ENCODE measurements at regions not wholly inside any gene's neighbourhood (a gene's known extent, or its start where the extent isn't known, plus 50 kb on each side); places are given as distances from the start of the nearest gene placed in this dataset.
"Not testable (repeated sequence)": the region's sequence is repeated elsewhere in the genome, so short reads cannot be mapped to it uniquely, and the experiment has no call there.

DNA sequence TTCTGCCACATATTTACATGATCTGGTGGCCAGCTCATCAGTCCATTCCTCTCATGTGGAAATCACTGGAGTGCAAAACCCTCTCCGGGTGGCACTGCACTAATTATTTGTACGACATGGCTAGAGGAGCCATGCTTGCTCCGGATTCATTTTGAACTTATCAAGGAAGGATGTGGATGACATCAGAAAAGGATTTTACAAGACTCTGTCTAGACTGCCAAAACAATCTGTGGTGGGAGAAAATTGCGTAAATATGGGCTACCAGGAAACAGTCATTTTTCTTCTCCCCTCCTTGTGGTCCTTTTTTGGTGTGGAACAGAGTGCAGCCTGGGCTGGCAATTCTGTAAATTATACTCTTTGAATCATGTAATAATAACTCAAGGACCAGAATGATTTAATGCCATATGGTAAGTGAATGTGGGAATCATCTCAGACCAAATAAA lies 123.4 kb upstream of the IFNE start:
- DNase-seq: no peak

DNA sequence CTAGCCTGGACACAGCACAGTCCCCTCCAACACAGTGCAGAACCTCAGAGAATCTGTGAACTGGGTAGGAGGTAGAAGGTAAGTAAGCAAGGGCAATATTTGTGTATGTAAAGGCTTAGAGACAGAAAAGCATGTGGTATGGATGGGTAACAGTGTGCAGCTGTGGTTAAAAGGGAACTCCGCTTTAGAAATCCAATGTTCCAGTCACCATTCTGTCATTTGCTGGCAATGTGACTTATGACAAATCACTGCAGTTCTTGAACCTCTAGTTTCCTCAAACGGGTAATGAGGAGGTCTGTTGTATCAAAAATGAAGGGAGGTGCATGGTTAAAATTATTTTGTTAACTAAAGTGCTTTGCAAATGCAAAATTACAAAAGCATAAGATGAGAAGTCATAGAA lies 125.5 kb upstream of the IFNE start:
- DNase-seq: no peak

DNA sequence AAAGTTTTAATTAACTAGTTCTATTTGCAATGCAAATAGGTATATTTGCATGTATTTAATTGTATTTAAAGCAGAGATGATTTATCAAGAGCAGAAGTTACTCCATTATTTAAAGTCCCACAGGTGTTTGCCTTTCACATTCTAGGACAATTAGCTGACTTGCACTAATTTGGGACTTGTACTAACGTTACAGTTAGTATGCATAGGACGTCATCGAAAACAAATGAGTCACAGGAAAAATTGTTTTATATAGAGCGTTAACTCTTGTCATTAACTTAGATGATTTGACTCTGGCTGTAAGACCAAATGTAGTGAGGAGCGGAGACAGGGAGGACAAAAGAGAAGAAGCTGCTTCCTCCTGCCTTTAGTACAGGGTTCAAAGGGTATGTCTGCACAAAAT lies 126.1 kb upstream of the IFNE start:
- DNase-seq: no peak

DNA sequence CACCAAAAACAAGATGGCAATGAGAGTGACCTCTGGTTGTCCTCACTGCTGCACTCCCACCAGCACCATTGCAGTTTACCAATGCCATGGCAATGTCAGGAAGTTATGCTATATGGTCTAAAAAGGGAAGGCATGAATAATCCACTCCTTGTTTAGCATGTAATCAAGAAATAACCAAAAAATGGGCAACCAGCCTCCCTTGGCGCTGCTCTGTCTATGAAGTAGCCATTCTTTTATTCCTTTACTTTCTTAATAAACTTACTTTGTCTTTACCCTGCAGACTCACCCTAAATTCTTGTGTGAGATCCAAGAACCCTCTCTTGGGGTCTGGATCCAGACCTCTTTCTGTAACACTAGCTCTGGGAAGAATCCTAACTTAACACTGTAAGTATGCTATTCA lies 127.4 kb upstream of the IFNE start:
- DNase-seq: no peak

DNA sequence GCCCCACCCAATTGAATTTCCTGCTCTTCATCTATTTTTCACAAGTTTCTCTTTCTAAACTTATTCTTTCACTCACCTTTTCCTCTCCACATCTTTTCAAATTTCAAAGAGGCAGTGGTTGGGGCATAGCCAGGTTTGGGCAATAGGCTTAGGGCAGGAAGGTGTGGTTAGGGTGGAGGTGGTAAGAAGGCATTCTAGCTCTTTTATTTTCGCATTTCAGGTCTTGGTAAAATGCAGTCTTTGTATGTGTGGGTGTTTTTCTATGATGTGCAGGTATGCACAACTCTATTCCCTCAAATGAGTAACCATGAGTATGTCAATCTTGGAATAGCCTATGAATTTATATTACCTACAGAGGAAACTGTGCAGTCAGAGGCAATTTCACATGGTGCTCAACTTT lies 129.8 kb upstream of the IFNE start:
- no peak for DNase-seq

DNA sequence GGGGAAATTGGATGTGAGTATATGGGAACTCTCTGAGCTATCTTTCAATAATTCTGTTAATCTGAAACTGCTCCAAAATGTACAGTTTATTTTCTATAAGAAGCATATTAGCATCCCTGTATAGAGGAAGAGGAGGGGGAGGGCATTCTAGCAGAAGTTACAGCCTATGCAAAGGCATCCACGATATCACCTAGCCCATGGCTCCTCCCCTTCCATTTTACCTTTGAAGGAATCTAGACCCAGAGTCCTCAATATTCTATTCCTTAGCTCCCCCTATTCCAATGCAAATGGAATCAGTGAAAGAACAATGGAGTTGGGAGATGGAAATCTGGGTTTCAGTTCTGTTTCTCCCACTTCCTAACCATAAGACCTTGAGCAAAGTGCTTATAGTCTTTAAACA lies 132.9 kb upstream of the IFNE start:
- DNase-seq: no peak

DNA sequence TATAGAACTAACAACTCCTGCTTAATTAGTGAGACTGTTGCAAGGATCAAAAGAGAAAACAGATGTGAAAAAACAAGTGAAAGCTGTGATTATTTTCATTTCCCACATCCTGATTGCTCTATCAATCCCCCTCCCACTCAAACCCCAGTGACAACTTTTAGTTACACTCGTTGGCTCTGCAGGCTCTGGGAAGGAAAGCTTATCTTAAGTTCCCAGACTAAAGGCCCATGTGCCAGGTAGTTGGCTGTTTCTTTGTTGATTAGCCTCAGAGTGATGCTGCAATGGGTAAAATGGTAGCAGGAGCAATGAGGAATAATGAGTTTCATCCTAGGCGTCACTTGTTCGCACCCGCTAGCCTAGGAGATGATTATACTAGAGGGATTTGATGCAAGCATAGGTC lies 133.3 kb upstream of the IFNE start:
- no peak for DNase-seq

DNA sequence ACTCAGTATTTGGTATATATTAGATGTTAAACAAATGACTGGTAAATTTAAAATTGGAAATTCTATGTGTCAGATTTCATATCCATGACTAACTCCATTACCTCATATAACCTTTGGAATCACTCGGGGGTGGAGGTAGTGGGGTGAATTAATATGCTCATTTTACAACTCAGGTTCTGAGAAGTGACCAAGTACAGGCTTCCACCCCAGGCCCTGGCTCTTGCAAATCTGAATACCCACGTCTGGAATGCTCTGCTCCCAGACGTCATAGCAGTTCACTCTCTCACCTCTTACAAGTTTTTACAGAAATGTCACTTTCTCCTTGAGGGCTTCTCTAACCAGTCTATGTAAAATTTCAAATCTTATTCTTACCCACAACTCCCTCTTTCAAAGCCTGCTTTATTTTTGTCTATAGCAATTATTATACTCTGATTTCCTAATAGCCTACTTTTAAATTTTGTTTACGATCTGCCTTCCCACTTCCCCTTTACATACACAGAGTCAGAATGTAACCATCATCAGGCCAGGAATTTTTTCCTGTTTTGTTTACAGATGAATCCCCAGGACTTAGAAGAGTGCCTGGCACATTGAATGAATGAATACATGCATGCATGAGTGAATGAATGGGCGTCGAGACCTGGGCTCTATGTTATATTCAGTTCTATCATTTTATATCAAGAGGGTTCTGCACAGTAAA lies 134.1 kb upstream of the IFNE start:
- no peak for DNase-seq

DNA sequence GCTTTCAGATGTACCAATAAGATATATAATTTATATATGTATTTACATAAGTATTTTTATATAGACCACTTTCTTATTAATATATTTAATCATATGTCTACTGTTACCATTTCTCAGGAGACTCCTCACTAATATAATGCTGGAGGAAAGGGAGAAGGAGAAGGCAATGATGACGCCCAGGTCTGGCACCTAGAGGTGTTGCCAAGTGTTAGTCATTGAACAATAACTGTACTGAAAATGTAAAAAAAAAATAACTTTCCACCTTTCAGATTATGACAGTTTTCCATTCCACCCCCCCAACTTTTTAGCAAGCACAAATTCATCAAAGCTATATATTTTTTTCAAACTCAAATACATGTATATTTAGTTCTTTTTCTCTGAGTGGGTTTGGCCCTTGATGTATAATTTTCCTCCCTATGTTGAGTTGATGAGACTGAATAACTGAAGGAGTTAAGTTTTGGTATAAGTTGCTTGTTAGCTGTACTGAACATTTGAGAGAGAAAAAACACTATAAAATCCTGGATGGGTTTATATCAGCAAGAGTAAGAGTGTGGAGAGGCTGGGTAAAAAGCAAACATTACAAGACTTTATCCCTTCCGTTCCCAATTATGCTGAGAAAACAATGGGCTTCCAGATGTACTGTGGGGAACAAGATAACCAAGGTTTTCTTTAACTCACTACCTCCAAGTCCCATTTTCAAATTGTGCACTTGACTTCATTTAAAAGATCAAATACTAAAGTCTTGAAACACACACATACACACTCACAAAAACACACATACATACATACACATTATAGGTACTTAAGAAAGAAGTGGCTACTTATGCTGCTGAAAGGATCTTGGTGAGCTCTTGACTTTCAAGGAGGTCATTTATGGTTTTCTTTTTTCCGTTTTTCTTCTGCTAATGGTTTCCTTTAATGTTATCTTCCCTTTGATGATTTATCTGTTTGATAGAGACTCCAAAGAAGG lies 142.8 kb upstream of the IFNE start:
- no peak for DNase-seq

DNA sequence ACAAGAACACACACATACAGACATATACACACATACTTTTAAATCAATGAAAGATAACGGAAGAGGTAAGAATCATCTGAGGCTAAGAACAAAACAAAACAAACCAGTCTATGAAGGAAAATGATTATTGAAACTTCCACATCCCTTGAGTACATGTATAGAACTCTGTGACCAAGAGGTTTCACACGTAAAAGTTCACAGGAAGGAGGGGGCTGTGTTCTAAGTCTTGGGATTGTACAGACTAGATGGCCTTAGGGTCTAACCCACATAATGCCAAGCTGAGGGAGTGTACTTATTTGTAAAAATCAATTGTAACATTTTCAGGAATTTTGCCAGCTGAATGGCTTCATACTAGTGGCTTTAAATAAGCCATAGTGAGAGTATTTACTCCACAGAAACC lies 144.4 kb upstream of the IFNE start:
- DNase-seq: no peak

DNA sequence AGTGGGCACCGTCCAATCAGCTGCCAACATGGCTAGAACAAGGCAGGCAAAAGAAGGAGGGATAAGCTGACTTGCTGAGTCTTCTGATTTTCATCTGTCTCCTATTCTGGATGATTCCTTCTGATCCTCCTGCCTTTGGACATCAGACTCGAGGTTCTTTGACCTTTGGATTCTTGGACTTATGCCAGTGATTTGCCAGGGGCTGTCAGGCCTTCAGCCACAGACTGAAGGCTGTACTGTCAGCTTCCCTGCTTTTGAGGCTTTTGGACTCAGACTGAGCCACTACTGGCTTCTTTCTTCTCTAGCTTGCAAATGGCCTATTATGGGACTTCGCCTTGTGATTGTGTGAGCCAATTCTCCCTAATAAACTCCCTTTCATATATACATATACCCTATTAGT lies 146.8 kb upstream of the IFNE start:
- DNase-seq: not testable (repeated sequence)

DNA sequence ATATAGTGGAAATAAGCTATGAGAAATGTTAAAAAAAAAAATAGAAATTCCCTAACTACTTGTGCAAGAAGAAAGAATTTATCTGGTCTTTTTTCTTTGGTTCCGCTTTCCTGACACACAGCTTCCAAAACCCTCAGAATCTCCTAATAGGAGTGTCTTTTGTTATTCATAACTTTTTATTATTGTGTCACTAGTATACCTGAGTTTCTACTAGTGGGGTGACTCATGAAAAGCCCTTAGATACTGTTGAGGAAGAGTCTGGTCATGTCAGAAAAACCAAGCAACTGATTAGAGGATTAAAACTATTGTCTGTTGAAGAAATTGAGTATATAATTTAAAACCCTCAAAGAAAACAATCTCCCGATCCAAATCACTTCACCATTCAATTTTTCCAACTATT lies 152.8 kb upstream of the IFNE start:
- no peak for DNase-seq

DNA sequence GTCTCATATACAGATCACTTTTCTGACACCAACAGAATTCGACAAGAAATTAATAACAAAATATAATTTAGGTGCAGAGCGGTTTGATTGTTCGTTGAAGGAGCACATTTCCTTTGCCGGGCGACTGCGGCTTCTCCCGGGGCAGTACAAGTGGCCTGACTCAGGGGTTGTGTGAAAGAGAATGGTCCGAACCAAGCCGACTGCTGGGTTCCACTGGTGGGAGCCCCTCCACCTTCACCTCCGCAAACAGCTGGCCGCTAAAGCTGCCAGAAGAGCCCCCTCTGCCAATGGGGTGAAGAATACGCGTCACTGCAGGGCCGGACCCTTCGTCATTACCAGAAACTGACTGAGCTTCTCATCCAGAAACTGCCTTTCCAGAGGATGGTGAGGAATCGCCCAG lies 156.0 kb upstream of the IFNE start:
- DNase-seq: no peak

DNA sequence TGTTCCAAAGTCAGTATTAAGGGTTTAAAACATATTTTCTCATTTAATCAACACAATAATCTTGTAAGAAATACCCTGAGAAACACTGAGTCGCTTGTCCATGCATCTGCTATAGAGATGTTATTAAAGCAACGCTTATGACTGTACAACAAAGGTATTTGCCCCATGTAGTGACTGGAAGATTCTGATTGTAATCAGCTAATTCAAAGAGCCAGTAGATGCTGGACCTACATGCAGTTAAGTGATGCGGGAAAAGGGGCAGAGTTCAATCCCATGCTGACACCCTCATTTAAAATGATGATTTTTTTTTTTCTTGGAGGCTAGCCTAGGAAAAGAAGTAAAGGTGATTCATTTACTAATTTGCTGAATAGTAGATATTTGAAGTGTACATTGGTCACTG lies 149.3 kb upstream of the MTAP start:
- DNase-seq: no peak

DNA sequence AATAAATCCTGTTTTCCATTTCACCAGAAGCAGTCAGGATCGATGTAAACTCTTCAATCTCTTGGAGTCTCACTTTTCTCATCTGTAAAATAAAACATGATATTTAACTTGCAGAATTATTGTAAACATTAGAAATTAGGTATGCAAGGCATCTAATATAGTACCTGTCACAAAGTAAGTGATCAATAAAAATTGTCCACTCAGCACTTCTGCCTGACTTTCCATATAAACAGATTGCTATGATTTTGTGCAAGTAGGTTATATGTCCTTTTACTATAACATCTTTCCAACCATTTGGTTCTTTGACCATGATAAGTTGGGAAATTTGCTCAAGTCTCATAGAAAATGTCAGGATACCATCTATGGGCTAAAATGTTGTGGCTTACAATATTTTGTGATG lies 148.8 kb upstream of the MTAP start:
- no peak for DNase-seq

DNA sequence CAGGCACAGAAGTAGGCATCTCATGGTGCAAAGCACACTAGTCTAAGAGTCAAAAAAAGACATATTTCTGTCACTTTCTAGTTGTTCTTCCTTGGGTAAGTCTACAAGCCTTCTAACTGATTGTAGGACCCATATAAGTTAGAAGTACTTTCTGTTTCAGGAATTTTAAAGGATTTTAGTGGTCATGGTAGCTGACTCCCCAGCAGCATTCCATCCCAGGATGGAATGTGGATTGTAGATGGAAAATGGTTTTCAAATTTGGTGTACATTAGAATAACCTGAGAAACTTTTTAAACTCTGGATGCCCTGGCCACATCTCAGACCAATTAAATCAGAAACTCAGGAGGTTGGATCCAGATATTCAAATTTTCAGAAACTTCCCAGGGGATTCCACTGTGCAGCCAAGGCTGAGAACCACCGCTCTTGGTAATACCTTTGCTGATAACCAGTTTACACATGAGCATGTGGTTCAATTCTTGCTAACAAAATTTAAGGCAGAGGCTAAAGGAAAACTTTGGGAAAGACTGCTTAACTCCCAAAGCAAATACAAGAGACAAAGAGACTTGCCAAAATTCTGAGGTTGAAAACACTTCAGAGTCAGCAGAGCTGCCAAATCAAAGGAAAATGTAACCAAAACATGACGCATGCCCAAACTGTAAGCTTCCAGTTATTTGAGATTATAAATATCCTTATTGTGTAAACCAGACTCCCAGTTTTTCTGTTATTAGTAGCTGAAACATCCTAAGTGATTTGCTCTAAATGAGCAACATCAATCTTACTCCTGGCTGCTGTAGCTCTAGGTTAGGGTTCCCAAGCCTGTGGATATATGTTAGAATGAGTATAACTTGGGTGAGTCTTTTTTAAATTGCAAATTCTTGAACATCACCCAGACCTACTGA lies 145.4 kb upstream of the MTAP start:
- DNase-seq: no peak

DNA sequence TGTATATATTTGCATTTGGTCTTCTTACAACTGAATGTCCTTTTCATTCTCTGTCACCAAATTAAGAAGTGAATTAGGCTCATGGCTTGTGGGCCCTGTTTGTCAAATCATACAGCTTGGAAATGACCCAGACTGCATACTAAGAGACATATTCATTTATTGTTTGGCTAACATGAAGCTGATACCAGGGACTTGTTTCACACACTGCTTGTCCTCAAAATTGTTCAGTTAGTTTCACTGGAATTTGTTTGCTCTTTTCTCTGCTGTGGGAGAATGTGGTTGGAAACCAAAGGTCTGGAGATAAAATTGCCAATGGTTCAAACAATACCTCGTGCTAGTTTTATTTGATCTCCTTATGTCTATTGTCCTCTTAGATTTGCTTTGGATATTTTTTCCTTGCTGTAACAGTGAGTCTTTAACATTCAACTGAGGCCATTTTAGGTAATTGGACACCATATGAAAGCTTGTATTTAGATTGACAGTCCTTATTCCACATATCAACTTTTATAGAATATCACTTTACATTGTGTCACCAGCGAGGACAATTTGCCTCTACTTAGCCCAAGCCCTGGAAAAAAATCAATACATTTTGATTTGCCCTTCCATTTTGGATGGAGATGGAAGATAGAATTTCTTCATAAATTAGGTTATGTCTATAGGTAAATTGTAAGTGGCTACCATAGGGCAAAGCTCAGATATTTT lies 144.3 kb upstream of the MTAP start:
- no peak for DNase-seq

DNA sequence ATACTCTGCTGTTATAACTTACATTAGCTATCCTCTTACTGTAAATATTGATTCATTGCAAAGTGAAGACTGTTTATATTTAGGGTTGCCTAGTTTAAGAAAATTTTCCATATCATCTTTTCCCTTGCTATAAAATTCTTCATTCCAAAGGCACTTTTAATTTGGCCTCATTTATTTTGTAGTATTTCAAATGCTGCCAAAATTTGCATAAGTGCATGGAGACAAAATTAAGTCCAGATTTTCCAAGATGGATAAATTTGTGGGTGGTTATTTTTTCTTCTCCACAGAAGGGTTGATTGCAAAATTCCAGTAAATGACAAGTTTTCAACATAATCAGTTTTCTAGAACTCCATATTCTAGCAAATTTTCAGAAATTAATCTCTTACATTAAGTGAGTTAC lies 141.5 kb upstream of the MTAP start:
- no peak for DNase-seq

DNA sequence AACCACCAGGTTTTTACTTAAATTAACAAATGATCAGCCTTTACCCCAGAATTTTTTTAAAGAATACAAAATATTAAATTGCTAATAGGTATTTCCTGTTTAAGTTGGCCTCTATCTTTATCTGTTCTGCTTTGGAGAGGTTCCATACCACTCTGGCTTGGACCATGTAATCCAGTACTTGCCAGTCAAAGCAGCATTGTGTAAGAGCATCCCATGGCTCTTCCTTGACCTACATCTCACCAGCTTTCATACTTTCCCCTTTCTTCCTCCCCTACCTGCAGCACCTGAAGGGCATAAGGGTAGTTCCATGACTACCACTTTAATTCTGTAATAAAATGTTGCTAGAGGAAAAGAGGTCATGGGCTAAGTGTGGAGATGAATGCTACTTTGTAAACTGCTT lies 140.8 kb upstream of the MTAP start:
- no peak for DNase-seq

DNA sequence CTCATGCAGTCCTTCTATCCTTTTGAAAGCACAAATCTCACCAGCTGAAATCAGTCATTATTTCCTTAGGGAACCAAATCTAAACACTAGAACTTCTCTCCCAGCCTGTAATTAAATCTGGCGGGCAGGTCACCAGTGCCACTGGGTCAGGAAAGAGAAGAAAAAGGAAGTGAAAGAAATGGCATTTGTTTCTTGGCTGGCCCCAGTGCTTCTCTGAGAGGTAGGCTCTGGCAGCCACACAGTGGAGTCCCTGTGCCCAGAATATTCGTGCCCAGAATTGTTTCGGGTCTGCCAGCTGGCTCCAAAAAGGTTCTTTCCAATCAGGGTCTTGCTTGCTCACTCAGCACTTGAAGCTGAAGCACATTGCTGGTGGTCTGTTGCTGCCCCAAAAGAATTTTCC lies 133.9 kb upstream of the MTAP start:
- DNase-seq: no peak

DNA sequence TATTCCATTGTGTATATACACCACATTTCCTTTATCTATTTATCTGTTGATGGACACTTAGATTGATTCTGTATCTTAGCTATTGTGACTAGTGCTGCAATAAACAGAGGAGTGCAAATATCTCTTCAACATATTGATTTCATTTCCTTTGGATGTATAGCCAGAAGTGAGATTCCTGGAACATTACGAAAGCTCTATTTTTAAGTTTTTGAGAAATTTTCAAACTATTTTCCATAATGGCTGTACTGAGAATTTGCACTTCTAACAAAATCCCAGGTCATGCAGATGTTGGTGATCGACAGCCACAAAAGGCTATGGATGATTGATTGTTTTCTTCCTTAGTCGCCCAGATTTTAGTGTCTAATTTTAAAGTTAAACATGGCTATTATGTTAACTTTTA lies 132.7 kb upstream of the MTAP start:
- DNase-seq: no peak

DNA sequence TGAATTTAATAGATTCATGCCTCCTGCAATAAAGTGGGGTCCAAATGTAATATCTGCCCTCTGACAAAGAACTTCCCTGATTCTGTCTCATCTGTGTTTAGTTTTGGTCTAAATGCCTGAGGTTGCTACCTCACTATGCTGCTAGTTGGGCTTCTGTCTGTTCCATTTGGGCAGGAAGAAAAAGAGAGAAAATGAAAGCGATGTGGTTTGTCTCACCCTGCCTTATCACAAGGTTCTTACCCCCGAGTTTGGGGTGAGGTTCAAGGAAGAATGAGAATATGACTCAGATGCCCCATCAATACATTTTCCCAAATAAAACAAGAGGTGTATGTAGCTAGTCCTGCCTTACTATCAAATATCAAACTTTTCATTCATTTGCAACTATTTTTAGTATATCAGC lies 132.1 kb upstream of the MTAP start:
- DNase-seq: no peak

DNA sequence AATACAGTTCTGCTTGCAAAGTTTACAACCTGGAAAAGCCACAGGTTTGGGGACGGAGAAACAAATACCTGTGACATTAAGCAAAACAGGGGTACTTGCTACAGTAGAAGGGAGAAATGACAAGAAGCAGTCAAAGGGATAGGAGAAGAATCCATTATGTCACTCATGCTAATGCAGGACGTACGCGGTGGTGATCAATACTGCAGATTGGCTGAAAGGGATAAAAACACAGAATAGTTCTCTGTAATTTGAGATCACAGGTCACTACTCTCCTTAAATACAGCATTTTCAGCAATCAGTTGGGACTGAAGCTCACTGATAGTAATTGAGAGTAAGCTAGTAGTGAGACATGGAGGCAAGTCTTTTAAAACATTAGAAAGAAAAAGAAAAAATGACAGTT lies 130.3 kb upstream of the MTAP start:
- DNase-seq: no peak

All from CD4-positive, alpha-beta T cell treated with Interferon gamma for 1 hour (primary cell).